Muscle layer of colon (tissue), 2 donors: ENCODE measurements at regions not wholly inside any gene's neighbourhood (a gene's known extent, or its start where the extent isn't known, plus 50 kb on each side); places are given as distances from the start of the nearest gene placed in this dataset.

Experiments
- H3K27ac ChIP-seq: one replicate; pipeline ENCODE4 v1.7.0; 2013; ENCODE audit warnings: low read depth, mild to moderate bottlenecking, low read length, moderate library complexity
- H3K27me3 ChIP-seq, 2 donors: one replicate each; pipeline ENCODE4 v1.7.0; 2013; ENCODE audit warnings: low read length in 2 of 2, mild to moderate bottlenecking in 2 of 2; ENCODE audit not compliant: insufficient read depth in 2 of 2, control insufficient read depth in 1 of 2
- H3K36me3 ChIP-seq: one replicate; pipeline ENCODE4 v1.7.0; 2013; ENCODE audit warnings: mild to moderate bottlenecking, low read length; ENCODE audit not compliant: insufficient read depth
- H3K4me1 ChIP-seq: one replicate; pipeline ENCODE4 v1.7.0; 2013; ENCODE audit warnings: mild to moderate bottlenecking, low read length; ENCODE audit not compliant: insufficient read depth
- H3K4me3 ChIP-seq, 2 donors: one replicate each; pipeline ENCODE4 v1.7.0; 2013; ENCODE audit warnings: low read length in 2 of 2, low read depth in 1 of 2, mild to moderate bottlenecking in 1 of 2, moderate library complexity in 1 of 2
- H3K9ac ChIP-seq: one replicate; pipeline ENCODE4 v1.7.0; 2013; ENCODE audit warnings: low read length
- H3K9me3 ChIP-seq: one replicate; pipeline ENCODE4 v1.7.0; 2013; ENCODE audit warnings: mild to moderate bottlenecking, low read length
- donor health status: abdominal sarcoma.
- donor health status: Adenocarcinoma of cecum.

GRCh38 chr11:97325693-97326092 lies 935.9 kb downstream of the JRKL start:
- no peak overlapping the region for H3K27ac ChIP-seq
- no peak overlapping the region for H3K4me3 ChIP-seq
- no peaks in the 10 kb centered on the region for H3K4me1 ChIP-seq
- no peaks in the 10 kb centered on the region for H3K9me3 ChIP-seq
- H3K9ac ChIP-seq: no peak overlapping the region
- no peaks in the 10 kb centered on the region for H3K27me3 ChIP-seq
- no peaks in the 10 kb centered on the region for H3K36me3 ChIP-seq

DNA sequence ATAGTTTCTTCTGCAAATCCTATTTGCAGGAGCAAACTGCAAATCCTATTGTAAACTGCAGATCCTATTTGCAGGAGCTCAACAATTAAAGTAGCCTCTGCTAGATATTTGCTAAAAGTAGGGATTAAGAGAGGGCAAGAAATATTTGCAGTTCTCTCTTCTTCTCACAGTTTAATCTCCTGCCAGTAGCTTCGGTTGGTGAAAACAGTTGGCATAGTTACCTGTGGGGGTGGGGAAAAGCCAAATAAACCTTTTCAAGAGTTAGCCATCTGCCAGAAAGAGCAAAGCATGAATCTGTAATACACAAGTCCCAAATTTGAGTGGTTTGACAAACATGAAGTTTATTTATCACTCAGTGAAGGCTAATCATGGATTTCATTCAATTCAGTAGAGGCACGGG lies 942.5 kb downstream of the JRKL start:
- no peak overlapping the region for H3K27ac ChIP-seq
- H3K36me3 ChIP-seq: no peaks in the 10 kb centered on the region
- no peaks in the 10 kb centered on the region for H3K9me3 ChIP-seq
- no peaks in the 10 kb centered on the region for H3K27me3 ChIP-seq
- no peak overlapping the region for H3K4me3 ChIP-seq
- no peak overlapping the region for H3K9ac ChIP-seq
- H3K4me1 ChIP-seq: no peaks in the 10 kb centered on the region

- Histone ChIP-seq H3K27ac (no peak overlapping the region), H3K36me3 (no peaks in the 10 kb centered on the region), H3K27me3 (no peaks in the 10 kb centered on the region), H3K4me1 (no peaks in the 10 kb centered on the region), H3K4me3 (no peak overlapping the region), H3K9ac (no peak overlapping the region), H3K9me3 (no peaks in the 10 kb centered on the region)
Observed at GRCh38 chr11:97336064-97336463, 946.3 kb downstream of the JRKL start.

DNA sequence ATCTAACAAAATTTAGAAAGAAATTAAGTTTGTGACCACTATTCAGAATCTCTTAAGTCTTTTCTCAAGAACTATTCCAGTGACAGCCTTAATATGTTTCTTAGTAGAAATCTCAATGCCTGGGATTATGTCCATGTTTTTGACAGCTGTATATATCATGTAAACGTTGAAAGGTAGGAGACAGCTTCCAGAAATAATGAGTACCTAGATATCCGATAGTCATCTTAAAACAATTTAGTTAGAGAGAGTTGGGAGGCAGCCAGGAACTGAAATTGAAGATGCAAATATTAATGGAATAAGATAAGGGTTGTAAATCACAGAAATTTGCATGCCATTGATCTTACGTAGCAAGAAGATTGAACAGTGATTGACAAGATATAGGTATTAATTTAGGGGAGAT lies 955.2 kb downstream of the JRKL start:
- Histone ChIP-seq H3K27ac (no peak overlapping the region), H3K9ac (no peak overlapping the region), H3K36me3 (no peaks in the 10 kb centered on the region), H3K4me1 (no peaks in the 10 kb centered on the region), H3K9me3 (no peaks in the 10 kb centered on the region), H3K27me3 (no peaks in the 10 kb centered on the region), H3K4me3 (no peak overlapping the region)

GRCh38 chr11:97349201-97349600 lies 959.4 kb downstream of the JRKL start:
- no peaks in the 10 kb centered on the region for H3K4me1 ChIP-seq
- no peak overlapping the region for H3K4me3 ChIP-seq
- no peaks in the 10 kb centered on the region for H3K27me3 ChIP-seq
- no peak overlapping the region for H3K27ac ChIP-seq
- no peaks in the 10 kb centered on the region for H3K9me3 ChIP-seq
- H3K36me3 ChIP-seq: no peaks in the 10 kb centered on the region
- H3K9ac ChIP-seq: no peak overlapping the region

DNA sequence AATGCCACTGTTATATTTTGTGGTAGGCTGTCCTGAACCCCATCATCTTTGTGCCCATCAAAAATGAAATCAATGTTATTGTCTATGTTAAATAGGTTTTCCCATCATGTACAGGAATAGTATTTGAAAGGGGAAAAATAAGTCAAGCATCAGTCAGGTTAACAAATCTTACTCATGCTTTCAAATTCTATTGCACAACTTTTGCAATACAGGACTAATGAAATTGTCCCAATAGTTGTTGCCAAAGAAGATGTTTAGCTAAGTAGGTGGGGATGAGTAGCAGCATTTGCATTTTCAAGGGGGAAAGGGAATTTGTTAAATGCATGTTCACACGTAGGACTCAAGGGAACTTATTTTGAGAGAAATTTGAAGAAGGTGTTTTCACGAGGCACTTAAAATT lies 962.1 kb downstream of the JRKL start:
- H3K4me1 ChIP-seq: no peaks in the 10 kb centered on the region
- H3K9me3 ChIP-seq: no peaks in the 10 kb centered on the region
- H3K27ac ChIP-seq: no peak overlapping the region
- H3K4me3 ChIP-seq: no peak overlapping the region
- no peak overlapping the region for H3K9ac ChIP-seq
- no peaks in the 10 kb centered on the region for H3K27me3 ChIP-seq
- no peaks in the 10 kb centered on the region for H3K36me3 ChIP-seq

DNA sequence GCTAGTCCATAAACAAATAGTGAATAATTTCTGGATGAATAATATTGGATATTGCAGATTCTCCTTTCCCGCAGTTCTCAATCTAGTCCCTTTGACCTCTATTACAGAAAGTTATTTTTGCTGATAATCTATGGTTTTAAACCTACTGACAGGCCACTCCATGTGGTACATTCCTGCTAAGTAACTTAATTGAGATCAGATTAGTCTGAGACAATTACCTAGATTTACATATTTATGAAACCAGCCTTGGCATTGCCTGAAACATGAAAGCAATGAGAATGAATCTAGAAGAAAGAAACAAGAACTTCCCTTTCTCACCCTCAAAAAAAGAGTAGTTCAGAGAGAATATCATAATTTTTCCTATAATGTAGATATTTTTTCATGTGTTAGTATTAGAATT lies 964.2 kb downstream of the JRKL start:
- Histone ChIP-seq H3K9me3 (no peaks in the 10 kb centered on the region), H3K27me3 (no peaks in the 10 kb centered on the region), H3K9ac (no peak overlapping the region), H3K4me1 (no peaks in the 10 kb centered on the region), H3K36me3 (no peaks in the 10 kb centered on the region), H3K4me3 (no peak overlapping the region), H3K27ac (no peak overlapping the region)

- Histone ChIP-seq H3K9ac (no peak overlapping the region), H3K4me3 (no peak overlapping the region), H3K27ac (no peak overlapping the region), H3K4me1 (no peaks in the 10 kb centered on the region), H3K9me3 (no peaks in the 10 kb centered on the region), H3K36me3 (no peaks in the 10 kb centered on the region), H3K27me3 (no peaks in the 10 kb centered on the region)
Observed at GRCh38 chr11:97354576-97354975, 964.8 kb downstream of the JRKL start.

- H3K4me1 ChIP-seq: no peaks in the 10 kb centered on the region
- H3K4me3 ChIP-seq: no peak overlapping the region
- H3K27me3 ChIP-seq: no peaks in the 10 kb centered on the region
- H3K27ac ChIP-seq: no peak overlapping the region
- H3K9ac ChIP-seq: no peak overlapping the region
- H3K36me3 ChIP-seq: no peaks in the 10 kb centered on the region
- H3K9me3 ChIP-seq: no peaks in the 10 kb centered on the region
Observed at GRCh38 chr11:97355230-97355629, 965.4 kb downstream of the JRKL start.

GRCh38 chr11:97356144-97356543 lies 966.3 kb downstream of the JRKL start:
- H3K4me1 ChIP-seq: no peaks in the 10 kb centered on the region
- no peak overlapping the region for H3K9ac ChIP-seq
- no peaks in the 10 kb centered on the region for H3K27me3 ChIP-seq
- no peak overlapping the region for H3K4me3 ChIP-seq
- no peaks in the 10 kb centered on the region for H3K9me3 ChIP-seq
- H3K36me3 ChIP-seq: no peaks in the 10 kb centered on the region
- H3K27ac ChIP-seq: no peak overlapping the region

GRCh38 chr11:97359016-97359415 lies 969.2 kb downstream of the JRKL start:
- Histone ChIP-seq H3K9me3 (no peaks in the 10 kb centered on the region), H3K4me1 (no peaks in the 10 kb centered on the region), H3K9ac (no peak overlapping the region), H3K4me3 (no peak overlapping the region), H3K27me3 (no peaks in the 10 kb centered on the region), H3K36me3 (no peaks in the 10 kb centered on the region), H3K27ac (no peak overlapping the region)

DNA sequence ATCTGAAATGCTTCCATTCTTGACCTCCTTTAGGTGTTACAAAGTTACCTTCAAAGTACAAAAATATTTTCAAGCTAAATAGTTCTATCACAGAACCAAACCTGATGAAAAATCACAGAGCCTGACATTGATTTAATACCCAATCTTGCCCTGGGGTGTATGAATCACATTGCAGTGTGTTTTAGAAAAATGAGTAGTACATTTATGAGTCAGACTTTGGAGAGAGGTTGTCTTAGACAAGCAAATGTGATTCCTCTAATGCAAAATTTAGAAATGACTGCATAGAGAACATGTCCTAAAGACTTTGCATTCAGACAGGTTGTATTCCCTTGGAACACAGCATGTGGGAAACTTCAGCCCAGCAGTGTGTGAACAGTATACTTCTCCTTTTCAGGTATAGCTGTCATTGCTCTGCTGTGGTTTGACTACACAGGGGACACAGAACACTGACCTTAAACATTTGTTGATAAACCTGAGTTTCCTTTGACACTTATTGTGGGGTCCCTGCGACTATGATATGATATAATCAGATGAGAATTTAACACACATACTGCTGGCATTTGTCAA lies 972.1 kb downstream of the JRKL start:
- Histone ChIP-seq H3K27ac (no peak overlapping the region), H3K4me3 (no peak overlapping the region), H3K9me3 (no peaks in the 10 kb centered on the region), H3K36me3 (no peaks in the 10 kb centered on the region), H3K4me1 (no peaks in the 10 kb centered on the region), H3K9ac (no peak overlapping the region), H3K27me3 (no peaks in the 10 kb centered on the region)
